ENCODE measurements at regions not wholly inside any gene's neighbourhood (a gene's known extent, or its start where the extent isn't known, plus 50 kb on each side); places are given as distances from the start of the nearest gene placed in this dataset.

GRCh38 chr6:43976706-43977403 is 150.4 kb downstream of the MRPL14 start:
- no peak for TF ChIP-seq POLR2A (IDR thresholded peaks at IDR 0.05; ENCODE audit: extremely low read depth, insufficient read length)
- no peak for TF ChIP-seq MYC (IDR thresholded peaks at IDR 0.05; ENCODE audit: low read depth, low read length)
- no peak for TF ChIP-seq MAX (IDR thresholded peaks at IDR 0.05; ENCODE audit: low read depth, low read length)
- no peak for TF ChIP-seq CTCF (IDR thresholded peaks at IDR 0.05; ENCODE audit: low read depth, low read length)
- no peak for DNase-seq (ENCODE audit: low read depth)
- no peak overlapping the region for H3K4me3 ChIP-seq (ENCODE audit: low read depth, low read length)

- H3K4me3 ChIP-seq (ENCODE audit: low read depth, low read length), result no peak overlapping the region
- TF ChIP-seq MYC (IDR thresholded peaks at IDR 0.05; ENCODE audit: low read depth, low read length) (no peak), CTCF (IDR thresholded peaks at IDR 0.05; ENCODE audit: low read depth, low read length) (no peak), POLR2A (IDR thresholded peaks at IDR 0.05; ENCODE audit: extremely low read depth, insufficient read length) (no peak), MAX (IDR thresholded peaks at IDR 0.05; ENCODE audit: low read depth, low read length) (no peak)
- DNase-seq (ENCODE audit: low read depth), result no peak
These were observed 152.5 kb downstream of the MRPL14 start for GRCh38 chr6:43974643-43975230.

GRCh38 chr6:43973357-43973756 is 153.9 kb downstream of the MRPL14 start:
- no peak for DNase-seq (ENCODE audit: low read depth)
- TF ChIP-seq CTCF (IDR thresholded peaks at IDR 0.05; ENCODE audit: low read depth, low read length), result no peak
- no peak for TF ChIP-seq POLR2A (IDR thresholded peaks at IDR 0.05; ENCODE audit: extremely low read depth, insufficient read length)
- TF ChIP-seq MAX (IDR thresholded peaks at IDR 0.05; ENCODE audit: low read depth, low read length), result no peak
- TF ChIP-seq MYC (IDR thresholded peaks at IDR 0.05; ENCODE audit: low read depth, low read length), result no peak
- H3K4me3 ChIP-seq (ENCODE audit: low read depth, low read length), result no peak overlapping the region

GRCh38 chr6:43972913-43973300 is 154.3 kb downstream of the MRPL14 start:
- TF ChIP-seq CTCF (IDR thresholded peaks at IDR 0.05; ENCODE audit: low read depth, low read length), result no peak
- TF ChIP-seq POLR2A (IDR thresholded peaks at IDR 0.05; ENCODE audit: extremely low read depth, insufficient read length), result no peak
- TF ChIP-seq MAX (IDR thresholded peaks at IDR 0.05; ENCODE audit: low read depth, low read length), result no peak
- TF ChIP-seq MYC (IDR thresholded peaks at IDR 0.05; ENCODE audit: low read depth, low read length), result no peak
- no peak overlapping the region for H3K4me3 ChIP-seq (ENCODE audit: low read depth, low read length)
- no peak for DNase-seq (ENCODE audit: low read depth)

GRCh38 chr6:43972179-43972912 is 154.9 kb downstream of the MRPL14 start:
- DNase-seq (ENCODE audit: low read depth), result no peak
- H3K4me3 ChIP-seq (ENCODE audit: low read depth, low read length), result no peak overlapping the region
- TF ChIP-seq POLR2A (IDR thresholded peaks at IDR 0.05; ENCODE audit: extremely low read depth, insufficient read length) (no peak), MAX (IDR thresholded peaks at IDR 0.05; ENCODE audit: low read depth, low read length) (no peak), CTCF (IDR thresholded peaks at IDR 0.05; ENCODE audit: low read depth, low read length) (no peak), MYC (IDR thresholded peaks at IDR 0.05; ENCODE audit: low read depth, low read length) (no peak)

All from NB4 (cell line).